ENCODE measurements at regions not wholly inside any gene's neighbourhood (a gene's known extent, or its start where the extent isn't known, plus 50 kb on each side); places are given as distances from the start of the nearest gene placed in this dataset.
A peak's percentile ranks its signal among the peaks of the same experiment; 100 is the strongest.

- H3K36me3 ChIP-seq = no peaks in the 10 kb centered on the region
Observed at GRCh38 chr6:103042336-103042735, 1648.8 kb downstream of the GRIK2 start.

GRCh38 chr6:103036846-103037245, 1643.3 kb downstream of the GRIK2 start:
- Histone ChIP-seq H3K9me3 (no peaks in the 10 kb centered on the region), H3K36me3 (no peaks in the 10 kb centered on the region), H3K4me3 (ENCODE audit: low read depth, low read length) (no peak overlapping the region), H3K4me1 (no peaks in the 10 kb centered on the region), H3K27me3 (no peaks in the 10 kb centered on the region)
- TF ChIP-seq CTCF (IDR thresholded peaks at IDR 0.05; ENCODE audit: low read depth, low read length) = no peak
- no peak for DNase-seq

More at GRCh38 chr6:103042336-103042735, 1648.8 kb downstream of the GRIK2 start:
- DNase-seq = peak; percentile 41
- Histone ChIP-seq H3K27me3 (no peaks in the 10 kb centered on the region), H3K9me3 (no peaks in the 10 kb centered on the region), H3K4me3 (ENCODE audit: low read depth, low read length) (no peak overlapping the region), H3K4me1 (peaks cover 3% of the 10 kb centered on the region)
- no peak for TF ChIP-seq CTCF (IDR thresholded peaks at IDR 0.05; ENCODE audit: low read depth, low read length)

GRCh38 chr6:103027271-103027931, 1633.9 kb downstream of the GRIK2 start:
- no peaks in the 10 kb centered on the region for H3K4me1 ChIP-seq
- H3K9me3 ChIP-seq = no peaks in the 10 kb centered on the region
- H3K36me3 ChIP-seq = no peaks in the 10 kb centered on the region
- H3K4me3 ChIP-seq (ENCODE audit: low read depth, low read length) = no peak overlapping the region
- no peak for TF ChIP-seq CTCF (IDR thresholded peaks at IDR 0.05; ENCODE audit: low read depth, low read length)
- DNase-seq = no peak
- H3K27me3 ChIP-seq = no peaks in the 10 kb centered on the region

GRCh38 chr6:103018426-103018825, 1624.9 kb downstream of the GRIK2 start:
- Histone ChIP-seq H3K27me3 (no peaks in the 10 kb centered on the region), H3K4me1 (peaks cover 7% of the 10 kb centered on the region), H3K9me3 (no peaks in the 10 kb centered on the region), H3K4me3 (ENCODE audit: low read depth, low read length) (no peak overlapping the region), H3K36me3 (no peaks in the 10 kb centered on the region)
- TF ChIP-seq CTCF (IDR thresholded peaks at IDR 0.05; ENCODE audit: low read depth, low read length) = no peak
- no peak for DNase-seq

- Histone ChIP-seq H3K4me3 (ENCODE audit: low read depth, low read length) (no peak overlapping the region), H3K36me3 (no peaks in the 10 kb centered on the region), H3K4me1 (peaks cover 7% of the 10 kb centered on the region), H3K9me3 (no peaks in the 10 kb centered on the region), H3K27me3 (no peaks in the 10 kb centered on the region)
- DNase-seq = no peak
- TF ChIP-seq CTCF (IDR thresholded peaks at IDR 0.05; ENCODE audit: low read depth, low read length) = no peak
Observed at GRCh38 chr6:103017878-103018277, 1624.4 kb downstream of the GRIK2 start.

- TF ChIP-seq CTCF (IDR thresholded peaks at IDR 0.05; ENCODE audit: low read depth, low read length) = no peak
- Histone ChIP-seq H3K4me3 (ENCODE audit: low read depth, low read length) (no peak overlapping the region), H3K36me3 (no peaks in the 10 kb centered on the region), H3K27me3 (no peaks in the 10 kb centered on the region), H3K4me1 (no peaks in the 10 kb centered on the region), H3K9me3 (no peaks in the 10 kb centered on the region)
- DNase-seq = no peak
Observed at GRCh38 chr6:103011605-103012004, 1618.1 kb downstream of the GRIK2 start.

Measured in BE2C (cell line).